CD4-positive, alpha-beta T cell treated with Interleukin-21 for 1 hour (primary cell): ENCODE measurements at regions not wholly inside any gene's neighbourhood (a gene's known extent, or its start where the extent isn't known, plus 50 kb on each side); places are given as distances from the start of the nearest gene placed in this dataset.
"Not testable (repeated sequence)": the region's sequence is repeated elsewhere in the genome, so short reads cannot be mapped to it uniquely, and the experiment has no call there.

Source experiments
- DNase-seq: peaks from one replicate; pipeline ENCODE4 v3.0.0-alpha.2; 2020

- DNase-seq, result no peak
These were observed 79.3 kb upstream of the IGFBP5 start for GRCh38 chr2:216774620-216775019.

DNA sequence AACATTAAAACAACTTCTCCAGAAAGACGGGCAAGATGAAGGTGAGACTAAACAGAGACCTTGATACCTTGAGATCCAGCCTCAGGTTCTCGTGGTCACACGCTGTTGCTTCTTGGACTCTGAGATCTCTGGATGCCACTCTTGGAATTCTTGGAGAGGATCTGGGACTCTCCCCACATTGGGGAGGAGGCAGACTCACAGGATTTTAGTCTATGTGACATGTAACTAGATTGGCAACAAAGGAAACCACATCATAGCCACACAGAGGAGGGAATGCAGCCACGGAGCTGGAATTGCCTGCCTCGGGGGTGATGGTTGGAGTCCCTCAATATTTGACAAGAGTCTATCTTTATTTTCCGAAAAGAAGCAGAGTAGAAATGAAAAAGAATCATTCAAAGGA, 78.8 kb upstream of the IGFBP5 start:
- DNase-seq, result no peak

- DNase-seq, result no peak
These were observed 77.7 kb upstream of the IGFBP5 start for GRCh38 chr2:216773072-216773471.

DNA sequence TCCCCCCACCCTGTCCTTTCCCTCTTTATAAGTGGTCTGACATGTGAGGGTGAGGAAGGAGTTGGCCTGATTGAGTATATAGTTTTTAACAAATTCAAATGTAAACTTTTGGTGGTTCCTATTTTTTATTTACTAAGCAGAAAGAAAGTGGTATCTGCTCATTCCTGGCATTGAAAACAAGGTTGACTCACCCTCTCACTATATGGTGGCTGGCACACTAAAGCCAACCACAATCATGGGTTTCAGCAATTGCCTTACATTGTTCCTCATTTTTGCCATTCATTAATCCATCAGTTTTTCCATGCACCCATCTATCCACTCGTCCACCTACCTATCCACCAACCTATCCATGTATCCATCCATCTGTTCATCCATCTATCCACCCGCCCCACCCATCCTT, 75.4 kb upstream of the IGFBP5 start:
- no peak for DNase-seq

- no peak for DNase-seq
These were observed 74.7 kb upstream of the IGFBP5 start for GRCh38 chr2:216770050-216770449.

DNA sequence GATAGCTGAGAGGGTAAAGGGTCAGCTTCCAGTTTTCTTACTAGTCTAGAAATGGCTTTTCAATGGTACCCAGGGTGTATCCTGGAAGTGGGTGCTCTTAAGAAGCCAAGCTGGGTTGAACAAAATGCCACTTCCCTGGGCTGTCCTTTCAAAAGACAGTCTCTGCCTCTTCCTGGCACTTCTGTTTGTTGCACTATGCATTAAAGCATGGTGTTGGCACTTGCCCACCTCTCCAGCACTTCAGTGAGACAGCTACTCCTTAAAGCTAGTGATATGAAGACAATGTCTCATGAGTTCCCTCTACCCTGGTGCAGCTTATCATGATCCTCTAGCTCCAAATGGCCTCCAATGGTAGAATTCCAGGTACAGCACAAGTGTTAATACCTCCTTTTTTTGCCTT, 74.3 kb upstream of the IGFBP5 start:
- DNase-seq, result no peak

- DNase-seq, result no peak
These were observed 73.6 kb upstream of the IGFBP5 start for GRCh38 chr2:216768908-216769411.

- no peak for DNase-seq
These were observed 70.5 kb upstream of the IGFBP5 start for GRCh38 chr2:216765761-216766262.

- no peak for DNase-seq
These were observed 68.0 kb upstream of the IGFBP5 start for GRCh38 chr2:216763396-216763795.

- no peak for DNase-seq
These were observed 66.5 kb upstream of the IGFBP5 start for GRCh38 chr2:216761809-216762208.

DNA sequence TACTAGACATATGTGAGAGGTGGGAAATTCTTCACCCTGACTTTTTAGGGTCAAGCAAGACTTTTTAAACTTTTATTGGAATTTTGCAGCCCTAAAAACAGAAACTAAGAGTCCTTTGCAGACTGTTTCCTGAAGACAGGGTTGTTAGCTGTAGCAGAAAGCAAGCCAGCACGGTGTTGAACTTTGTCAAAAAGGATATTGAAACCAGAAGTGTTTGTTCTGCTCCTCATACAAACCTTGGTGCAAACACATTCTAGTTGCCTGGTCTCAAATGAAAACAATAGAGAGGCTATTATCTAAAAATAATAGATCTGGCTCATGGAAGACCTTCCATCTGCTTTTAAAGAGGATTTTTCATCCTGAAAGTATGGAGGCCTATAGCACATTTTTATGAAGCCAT, 65.8 kb upstream of the IGFBP5 start:
- DNase-seq, result no peak

DNA sequence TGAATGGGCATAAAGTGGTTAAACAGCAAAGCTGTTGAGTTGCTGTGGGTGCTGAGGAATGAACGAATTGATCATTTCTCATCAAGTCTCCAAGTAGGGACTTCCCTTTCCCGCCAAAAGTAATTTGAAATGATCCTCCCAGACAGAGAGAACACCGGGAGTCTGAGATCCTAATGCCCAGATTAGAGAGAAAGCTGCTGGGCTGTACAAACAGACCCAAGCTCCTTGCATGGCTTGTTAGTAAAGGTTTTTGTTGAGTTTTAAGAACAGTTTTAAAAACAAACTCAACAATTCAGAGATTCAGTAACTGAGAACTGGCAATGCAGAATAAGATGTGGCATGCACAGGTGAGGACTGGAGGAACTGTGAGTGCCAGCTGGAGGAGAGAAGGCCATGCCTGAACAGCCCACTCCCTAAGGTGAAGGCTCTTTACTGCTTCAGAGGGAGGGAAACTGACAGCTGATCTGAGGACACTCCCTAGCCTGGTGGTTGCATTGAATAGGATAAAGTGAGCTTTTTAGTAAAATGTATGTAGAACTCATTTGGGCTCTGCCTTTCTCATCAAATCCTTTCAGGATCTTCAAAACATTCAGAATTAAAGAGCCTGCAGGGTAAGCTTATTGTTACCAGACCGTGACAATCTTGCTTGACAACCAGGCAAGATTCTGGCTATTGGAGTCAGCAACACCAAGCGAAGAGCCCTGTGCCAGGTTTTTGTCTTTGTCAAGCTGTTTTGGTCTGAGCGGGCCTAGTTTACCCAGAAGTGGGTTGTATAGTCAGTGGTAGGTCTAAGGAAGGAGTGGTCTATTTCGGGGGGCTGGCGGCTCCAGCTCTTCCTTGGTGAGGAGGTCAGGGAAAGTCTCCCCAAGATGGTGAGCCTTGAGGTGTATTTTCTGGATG, 63.2 kb upstream of the IGFBP5 start:
- no peak for DNase-seq

- DNase-seq, result no peak
These were observed 62.2 kb upstream of the IGFBP5 start for GRCh38 chr2:216757532-216757931.

DNA sequence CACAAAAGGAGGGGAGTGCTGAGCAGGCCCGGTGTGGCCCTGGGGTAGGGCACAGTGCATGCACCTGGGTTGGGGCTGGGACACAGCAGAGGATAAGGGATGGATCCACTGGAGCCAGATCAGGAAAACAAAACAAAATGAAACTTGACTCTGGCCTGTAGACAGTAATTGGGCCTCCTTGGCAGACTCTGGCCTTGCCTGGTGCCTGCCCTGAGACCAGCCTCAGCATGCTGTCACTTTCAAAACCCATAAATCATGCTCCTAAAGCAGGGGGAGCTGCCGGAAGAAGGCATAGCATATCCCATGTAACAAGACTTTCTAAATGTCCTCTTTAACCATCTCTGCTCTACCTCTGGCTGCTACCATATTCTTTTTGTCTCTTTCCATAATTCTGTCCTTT, 61.1 kb upstream of the IGFBP5 start:
- DNase-seq, result no peak

GRCh38 chr2:216754812-216755211, 59.5 kb upstream of the IGFBP5 start:
- no peak for DNase-seq

GRCh38 chr2:216754336-216754735, 59.0 kb upstream of the IGFBP5 start:
- DNase-seq, result no peak

DNA sequence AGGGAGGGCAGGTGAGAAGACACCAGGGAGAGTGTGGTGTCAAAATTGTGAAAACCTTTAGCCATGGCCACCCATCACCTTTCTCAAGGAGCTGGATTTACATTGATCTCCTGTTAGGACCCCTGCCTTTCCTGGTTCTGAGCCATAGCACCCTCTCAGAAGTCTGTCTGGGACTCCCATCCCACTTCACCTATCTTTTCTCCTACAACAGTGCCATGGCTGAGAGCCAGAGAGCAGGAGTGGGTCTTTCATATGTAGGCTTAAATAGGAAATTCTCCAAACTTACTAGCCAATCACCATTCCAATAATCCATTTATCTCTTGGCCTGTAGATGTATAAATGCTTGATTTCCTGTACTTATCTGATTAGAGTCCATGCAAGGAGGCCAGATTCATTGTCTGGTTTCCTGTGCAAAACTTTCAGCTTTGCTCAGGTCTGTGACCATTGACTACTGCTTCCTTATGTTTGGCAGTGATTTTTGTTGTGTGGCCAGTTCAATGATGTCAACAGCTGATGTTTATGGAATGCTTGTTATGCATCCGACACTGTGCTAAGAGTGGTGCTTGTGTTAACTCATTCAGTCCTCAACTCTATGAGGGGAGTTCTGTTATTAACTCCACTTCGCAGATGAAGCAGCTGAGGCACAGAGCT, 57.6 kb upstream of the IGFBP5 start:
- DNase-seq, result no peak

DNA sequence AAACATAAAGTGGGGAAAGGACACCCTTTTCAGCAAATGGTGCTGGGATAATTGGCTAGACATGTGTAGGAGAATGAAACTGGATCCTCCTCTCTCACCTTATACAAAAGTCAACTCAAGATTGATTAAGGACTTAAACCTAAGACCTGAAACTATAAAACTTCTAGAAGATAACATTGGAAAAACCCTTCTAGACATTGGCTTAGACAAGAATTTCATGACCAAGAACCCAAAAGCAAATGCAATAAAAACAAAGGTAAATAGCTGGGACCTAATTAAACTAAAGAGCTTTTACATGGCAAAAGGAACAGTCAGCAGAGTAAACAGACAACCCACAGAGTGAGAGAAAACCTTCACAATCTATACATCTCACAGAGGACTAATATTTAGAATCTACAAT, 55.4 kb upstream of the IGFBP5 start:
- not testable (repeated sequence) for DNase-seq

DNA sequence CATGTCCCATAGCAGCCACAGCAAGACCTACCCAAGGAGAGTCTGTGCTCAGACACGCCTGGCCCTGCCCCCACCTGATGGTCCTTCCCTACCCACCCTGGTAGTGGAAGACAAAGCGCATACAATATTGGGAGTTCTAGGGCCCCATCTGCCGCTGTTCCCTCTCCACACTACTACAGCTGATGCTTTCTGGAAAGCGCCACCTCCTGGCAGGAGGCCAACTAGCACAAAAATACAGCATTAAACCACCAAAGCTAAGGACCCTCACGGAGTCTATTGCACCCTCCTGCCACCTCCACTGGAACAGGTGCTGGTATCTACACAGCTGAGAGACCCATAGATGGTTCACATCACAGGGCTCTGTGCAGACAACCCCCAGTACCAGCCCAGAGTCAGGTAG, 50.9 kb upstream of the IGFBP5 start:
- DNase-seq, result not testable (repeated sequence)

- DNase-seq, result no peak
These were observed 50.1 kb upstream of the IGFBP5 start for GRCh38 chr2:216745453-216745852.
